BLaER1 (cell line): ENCODE measurements at regions not wholly inside any gene's neighbourhood (a gene's known extent, or its start where the extent isn't known, plus 50 kb on each side); places are given as distances from the start of the nearest gene placed in this dataset.
"Not testable (repeated sequence)": the region's sequence is repeated elsewhere in the genome, so short reads cannot be mapped to it uniquely, and the experiment has no call there.

Experiments
- H3K27ac ChIP-seq: shearing (Covaris generic); formaldehyde crosslinking; 2 replicates; pipeline ENCODE4 v1.8.1; 2022
- H3K27me3 ChIP-seq: shearing (Covaris generic); formaldehyde crosslinking; 2 replicates; pipeline ENCODE4 v1.8.1; 2022
- H3K36me3 ChIP-seq: shearing (Covaris generic); formaldehyde crosslinking; 2 replicates; pipeline ENCODE4 v1.8.1; 2022
- H3K4me1 ChIP-seq: shearing (Covaris generic); formaldehyde crosslinking; 2 replicates; pipeline ENCODE4 v1.8.1; 2022
- H3K4me2 ChIP-seq: shearing (Covaris generic); formaldehyde crosslinking; 2 replicates; pipeline ENCODE4 v1.8.1; 2022
- H3K4me3 ChIP-seq: shearing (Covaris generic); formaldehyde crosslinking; 2 replicates; pipeline ENCODE4 v1.8.1; 2022
- H3K9ac ChIP-seq: shearing (Covaris generic); formaldehyde crosslinking; 2 replicates; pipeline ENCODE4 v1.8.1; 2022
- H3K9me3 ChIP-seq: shearing (Covaris generic); formaldehyde crosslinking; 2 replicates; pipeline ENCODE4 v1.8.1; 2022
- H4K20me1 ChIP-seq: shearing (Covaris generic); formaldehyde crosslinking; 2 replicates; pipeline ENCODE4 v1.8.1; 2022
- Cebpa-rat ChIP-seq: shearing (Covaris generic); IDR thresholded peaks from 2 replicates; pipeline ENCODE4 v1.8.1; 2022

GRCh38 chr13:55893540-55893939, 1247.2 kb upstream of the PRR20A start:
- no peak for TF ChIP-seq Cebpa-rat
- H3K27me3 ChIP-seq: no peaks in the 10 kb centered on the region

GRCh38 chr13:55937180-55937579, 1203.5 kb upstream of the PRR20A start:
- H4K20me1 ChIP-seq: no peaks in the 10 kb centered on the region
- H3K9ac ChIP-seq: no peak overlapping the region
- no peak overlapping the region for H3K4me3 ChIP-seq
- no peaks in the 10 kb centered on the region for H3K36me3 ChIP-seq
- no peak overlapping the region for H3K4me2 ChIP-seq
- TF ChIP-seq Cebpa-rat: no peak
- no peaks in the 10 kb centered on the region for H3K27me3 ChIP-seq
- no peak overlapping the region for H3K27ac ChIP-seq
- no peaks in the 10 kb centered on the region for H3K9me3 ChIP-seq
- H3K4me1 ChIP-seq: no peaks in the 10 kb centered on the region

More at GRCh38 chr13:55893540-55893939, 1247.2 kb upstream of the PRR20A start:
- Histone ChIP-seq H3K9ac (no peak overlapping the region), H3K4me1 (no peaks in the 10 kb centered on the region), H3K4me2 (no peak overlapping the region), H3K27ac (no peak overlapping the region), H3K9me3 (no peaks in the 10 kb centered on the region), H3K4me3 (no peak overlapping the region), H4K20me1 (no peaks in the 10 kb centered on the region), H3K36me3 (no peaks in the 10 kb centered on the region)

GRCh38 chr13:55948175-55948574, 1192.5 kb upstream of the PRR20A start:
- Histone ChIP-seq H3K36me3 (no peaks in the 10 kb centered on the region), H3K9me3 (no peaks in the 10 kb centered on the region), H3K4me1 (no peaks in the 10 kb centered on the region), H3K27me3 (no peaks in the 10 kb centered on the region), H4K20me1 (no peaks in the 10 kb centered on the region), H3K4me3 (no peak overlapping the region), H3K9ac (no peak overlapping the region), H3K4me2 (no peak overlapping the region), H3K27ac (no peak overlapping the region)
- TF ChIP-seq Cebpa-rat: no peak

- Histone ChIP-seq H3K4me1 (no peaks in the 10 kb centered on the region), H3K36me3 (no peaks in the 10 kb centered on the region), H3K9me3 (no peaks in the 10 kb centered on the region), H3K4me2 (no peak overlapping the region), H3K4me3 (no peak overlapping the region), H3K27me3 (no peaks in the 10 kb centered on the region), H4K20me1 (no peaks in the 10 kb centered on the region), H3K27ac (no peak overlapping the region), H3K9ac (no peak overlapping the region)
- TF ChIP-seq Cebpa-rat: no peak
Observed at GRCh38 chr13:55963934-55964333, 1176.8 kb upstream of the PRR20A start.

GRCh38 chr13:55967055-55967454, 1173.7 kb upstream of the PRR20A start:
- no peaks in the 10 kb centered on the region for H3K9me3 ChIP-seq
- H3K9ac ChIP-seq: no peak overlapping the region
- no peak overlapping the region for H3K27ac ChIP-seq
- no peak overlapping the region for H3K4me2 ChIP-seq
- no peaks in the 10 kb centered on the region for H3K36me3 ChIP-seq
- H3K4me3 ChIP-seq: no peak overlapping the region
- no peaks in the 10 kb centered on the region for H3K4me1 ChIP-seq
- TF ChIP-seq Cebpa-rat: no peak
- no peaks in the 10 kb centered on the region for H4K20me1 ChIP-seq
- H3K27me3 ChIP-seq: no peaks in the 10 kb centered on the region

GRCh38 chr13:55977436-55977835, 1163.3 kb upstream of the PRR20A start:
- Histone ChIP-seq H3K36me3 (no peaks in the 10 kb centered on the region), H3K27ac (no peak overlapping the region), H3K9me3 (peaks cover 17% of the 10 kb centered on the region), H4K20me1 (no peaks in the 10 kb centered on the region), H3K4me3 (no peak overlapping the region), H3K4me1 (no peaks in the 10 kb centered on the region), H3K27me3 (no peaks in the 10 kb centered on the region), H3K4me2 (no peak overlapping the region), H3K9ac (no peak overlapping the region)
- no peak for TF ChIP-seq Cebpa-rat

- Histone ChIP-seq H3K9ac (no peak overlapping the region), H4K20me1 (no peaks in the 10 kb centered on the region), H3K4me2 (no peak overlapping the region), H3K27me3 (no peaks in the 10 kb centered on the region), H3K27ac (no peak overlapping the region), H3K9me3 (peaks cover 15% of the 10 kb centered on the region), H3K4me3 (no peak overlapping the region), H3K36me3 (no peaks in the 10 kb centered on the region), H3K4me1 (no peaks in the 10 kb centered on the region)
- no peak for TF ChIP-seq Cebpa-rat
Observed at GRCh38 chr13:55981381-55981780, 1159.3 kb upstream of the PRR20A start.

GRCh38 chr13:55984026-55984425, 1156.7 kb upstream of the PRR20A start:
- not testable (repeated sequence) for H3K4me2 ChIP-seq, H4K20me1 ChIP-seq, H3K27me3 ChIP-seq, H3K4me3 ChIP-seq, H3K9me3 ChIP-seq, H3K27ac ChIP-seq, H3K36me3 ChIP-seq, H3K4me1 ChIP-seq, H3K9ac ChIP-seq

GRCh38 chr13:55990631-55991030, 1150.1 kb upstream of the PRR20A start:
- H3K4me3 ChIP-seq: no peak overlapping the region
- H3K27ac ChIP-seq: no peak overlapping the region
- no peaks in the 10 kb centered on the region for H4K20me1 ChIP-seq
- H3K9me3 ChIP-seq: no peaks in the 10 kb centered on the region
- H3K4me2 ChIP-seq: no peak overlapping the region
- no peaks in the 10 kb centered on the region for H3K36me3 ChIP-seq
- no peaks in the 10 kb centered on the region for H3K27me3 ChIP-seq
- no peak overlapping the region for H3K9ac ChIP-seq
- no peak for TF ChIP-seq Cebpa-rat
- no peaks in the 10 kb centered on the region for H3K4me1 ChIP-seq

- Histone ChIP-seq H3K9ac (no peak overlapping the region), H3K4me2 (no peak overlapping the region), H3K27ac (no peak overlapping the region), H3K4me1 (no peaks in the 10 kb centered on the region), H3K9me3 (no peaks in the 10 kb centered on the region), H3K27me3 (no peaks in the 10 kb centered on the region), H3K36me3 (no peaks in the 10 kb centered on the region), H3K4me3 (no peak overlapping the region), H4K20me1 (no peaks in the 10 kb centered on the region)
- no peak for TF ChIP-seq Cebpa-rat
Observed at GRCh38 chr13:55991666-55992065, 1149.1 kb upstream of the PRR20A start.

GRCh38 chr13:55992145-55992544, 1148.6 kb upstream of the PRR20A start:
- H3K4me3 ChIP-seq: no peak overlapping the region
- H3K9ac ChIP-seq: no peak overlapping the region
- H3K9me3 ChIP-seq: no peaks in the 10 kb centered on the region
- no peaks in the 10 kb centered on the region for H4K20me1 ChIP-seq
- no peaks in the 10 kb centered on the region for H3K27me3 ChIP-seq
- H3K4me1 ChIP-seq: no peaks in the 10 kb centered on the region
- no peaks in the 10 kb centered on the region for H3K36me3 ChIP-seq
- no peak for TF ChIP-seq Cebpa-rat
- H3K4me2 ChIP-seq: no peak overlapping the region
- H3K27ac ChIP-seq: no peak overlapping the region
